Suprapubic skin (tissue), 4 donors: ENCODE measurements at regions not wholly inside any gene's neighbourhood (a gene's known extent, or its start where the extent isn't known, plus 50 kb on each side); places are given as distances from the start of the nearest gene placed in this dataset.

ENCODE experiments used
- DNase-seq, 2 donors: peaks; one replicate each; pipeline ENCODE4 v3.0.0-alpha.2; 2019; ENCODE audit warnings: low spot score in 2 of 2
- H3K27ac ChIP-seq: fragments of 200-600 bp; sonication (generic); one replicate; pipeline ENCODE4 v1.5.1; 2019
- H3K27me3 ChIP-seq: fragments of 200-600 bp; sonication (generic); one replicate; pipeline ENCODE4 v1.5.1; 2019
- H3K36me3 ChIP-seq: fragments of 200-600 bp; sonication (generic); one replicate; pipeline ENCODE4 v1.5.1; 2019
- H3K4me1 ChIP-seq: fragments of 200-600 bp; sonication (generic); one replicate; pipeline ENCODE4 v1.5.1; 2019
- H3K4me3 ChIP-seq: fragments of 200-600 bp; sonication (generic); one replicate; pipeline ENCODE4 v1.5.1; 2019; ENCODE audit warnings: mild to moderate bottlenecking
- H3K9me3 ChIP-seq: fragments of 200-600 bp; sonication (generic); one replicate; pipeline ENCODE4 v1.5.1; 2019
- CTCF ChIP-seq, 2 donors: fragments of 200-600 bp in 1 of 2; fragments of 450-650 bp in 1 of 2; sonication (generic) in 1 of 2; IDR thresholded peaks; one replicate each; pipeline ENCODE4 v1.5.1; 2016 to 2019; ENCODE audit warnings: antibody characterized with exemption in 2 of 2, mild to moderate bottlenecking in 1 of 2, moderate library complexity in 1 of 2
- EP300 ChIP-seq: sonication (generic); formaldehyde crosslinking; IDR thresholded peaks from one replicate; pipeline ENCODE4 v1.6.1; 2017; ENCODE audit warnings: antibody characterized with exemption
- POLR2A ChIP-seq, 2 donors: fragments of 450-650 bp; IDR thresholded peaks; one replicate each; pipeline ENCODE4 v1.6.1; 2017; ENCODE audit warnings: antibody characterized with exemption in 2 of 2, mild to moderate bottlenecking in 2 of 2, moderate library complexity in 2 of 2
- POLR2AphosphoS5 ChIP-seq, 3 donors: sonication (generic); formaldehyde crosslinking; IDR thresholded peaks; one replicate each; pipeline ENCODE4 v1.6.1; 2017; ENCODE audit warnings: antibody characterized with exemption in 3 of 3
- WGBS: methylation state at CpG from one replicate; pipeline ENCODE4 v1.1.5; 2018; 5-methylcytosine and 5-hydroxymethylcytosine counted together

- Histone ChIP-seq H3K36me3 (no peaks in the 10 kb centered on the region), H3K27me3 (no peaks in the 10 kb centered on the region), H3K9me3 (no peaks in the 10 kb centered on the region), H3K4me1 (no peaks in the 10 kb centered on the region), H3K4me3 (no peak overlapping the region), H3K27ac (no peak overlapping the region)
- DNase-seq = no peak
- TF ChIP-seq POLR2A (IDR thresholded peaks at IDR 0.05) = no peak
- TF ChIP-seq POLR2AphosphoS5 (IDR thresholded peaks at IDR 0.05) = no peak
- WGBS = 86% methylated on average over 4 of the region's 4 CpGs
Observed at GRCh38 chr20:11436113-11436905, 481.4 kb upstream of the BTBD3 start.

GRCh38 chr20:11437090-11437489 is 480.6 kb upstream of the BTBD3 start:
- Histone ChIP-seq H3K27me3 (no peaks in the 10 kb centered on the region), H3K27ac (no peak overlapping the region), H3K9me3 (no peaks in the 10 kb centered on the region), H3K4me3 (no peak overlapping the region), H3K4me1 (no peaks in the 10 kb centered on the region), H3K36me3 (no peaks in the 10 kb centered on the region)
- WGBS = 91% methylated on average over 3 of the region's 3 CpGs
- no peak for DNase-seq
- TF ChIP-seq EP300 = no peak
- no peak for TF ChIP-seq CTCF (IDR thresholded peaks at IDR 0.05)
- no peak for TF ChIP-seq POLR2A (IDR thresholded peaks at IDR 0.05)
- no peak for TF ChIP-seq POLR2AphosphoS5 (IDR thresholded peaks at IDR 0.05)

GRCh38 chr20:11437611-11438380 is 479.9 kb upstream of the BTBD3 start:
- no peaks in the 10 kb centered on the region for H3K9me3 ChIP-seq
- no peak overlapping the region for H3K27ac ChIP-seq
- no peak for DNase-seq
- TF ChIP-seq POLR2AphosphoS5 (IDR thresholded peaks at IDR 0.05) = no peak
- no peak for TF ChIP-seq POLR2A (IDR thresholded peaks at IDR 0.05)
- 93% methylated on average over 5 of the region's 5 CpGs for WGBS
- no peak overlapping the region for H3K4me3 ChIP-seq
- H3K27me3 ChIP-seq = no peaks in the 10 kb centered on the region
- H3K36me3 ChIP-seq = no peaks in the 10 kb centered on the region
- H3K4me1 ChIP-seq = no peaks in the 10 kb centered on the region

GRCh38 chr20:11438412-11438811 is 479.3 kb upstream of the BTBD3 start:
- H3K36me3 ChIP-seq = no peaks in the 10 kb centered on the region
- no peaks in the 10 kb centered on the region for H3K9me3 ChIP-seq
- 91% methylated on average over 6 of the region's 6 CpGs for WGBS
- DNase-seq = no peak
- no peak for TF ChIP-seq EP300
- no peak for TF ChIP-seq POLR2A (IDR thresholded peaks at IDR 0.05)
- TF ChIP-seq POLR2AphosphoS5 (IDR thresholded peaks at IDR 0.05) = no peak
- no peak for TF ChIP-seq CTCF (IDR thresholded peaks at IDR 0.05)
- H3K4me3 ChIP-seq = no peak overlapping the region
- no peaks in the 10 kb centered on the region for H3K27me3 ChIP-seq
- no peaks in the 10 kb centered on the region for H3K4me1 ChIP-seq
- no peak overlapping the region for H3K27ac ChIP-seq

- TF ChIP-seq POLR2A (IDR thresholded peaks at IDR 0.05) (no peak), EP300 (no peak), POLR2AphosphoS5 (IDR thresholded peaks at IDR 0.05) (no peak), CTCF (IDR thresholded peaks at IDR 0.05) (no peak)
- H3K9me3 ChIP-seq = no peaks in the 10 kb centered on the region
- H3K4me3 ChIP-seq = no peak overlapping the region
- no peaks in the 10 kb centered on the region for H3K36me3 ChIP-seq
- WGBS = 75% methylated on average over 3 of the region's 3 CpGs
- no peak overlapping the region for H3K27ac ChIP-seq
- H3K4me1 ChIP-seq = peaks cover 3% of the 10 kb centered on the region
- no peaks in the 10 kb centered on the region for H3K27me3 ChIP-seq
- DNase-seq = no peak
Observed at GRCh38 chr20:11443382-11444119, 474.1 kb upstream of the BTBD3 start.

GRCh38 chr20:11445161-11445560 is 472.5 kb upstream of the BTBD3 start:
- DNase-seq = no peak
- Histone ChIP-seq H3K36me3 (no peaks in the 10 kb centered on the region), H3K4me3 (no peak overlapping the region), H3K27ac (no peak overlapping the region), H3K9me3 (no peaks in the 10 kb centered on the region), H3K4me1 (peaks cover 3% of the 10 kb centered on the region), H3K27me3 (no peaks in the 10 kb centered on the region)
- no peak for TF ChIP-seq POLR2AphosphoS5 (IDR thresholded peaks at IDR 0.05)
- TF ChIP-seq CTCF (IDR thresholded peaks at IDR 0.05) = no peak
- TF ChIP-seq POLR2A (IDR thresholded peaks at IDR 0.05) = no peak
- no peak for TF ChIP-seq EP300
- 76% methylated on average over 3 of the region's 3 CpGs for WGBS
